Cardiac muscle cell (in vitro differentiated cells and primary cell): ENCODE measurements at regions not wholly inside any gene's neighbourhood (a gene's known extent, or its start where the extent isn't known, plus 50 kb on each side); places are given as distances from the start of the nearest gene placed in this dataset.

Experiments used
- DNase-seq, 2 donors: peaks; one replicate each; pipeline versions ENCODE4 v3.0.0 to v3.0.0-alpha.2; 2010 to 2017; ENCODE audit warnings: low read depth in 1 of 2, low spot score in 1 of 2
- H3K27ac ChIP-seq: fragments of 200-600 bp; sonication (generic); 2 replicates; pipeline ENCODE4 v1.5.1; 2016
- H3K27me3 ChIP-seq: fragments of 200-600 bp; sonication (generic); 2 replicates; pipeline ENCODE4 v1.6.0; 2016; ENCODE audit warnings: control low read depth
- H3K36me3 ChIP-seq: fragments of 200-600 bp; sonication (generic); 2 replicates; pipeline ENCODE4 v1.5.1; 2016; ENCODE audit warnings: control low read depth
- H3K4me1 ChIP-seq: fragments of 200-600 bp; sonication (generic); 2 replicates; pipeline ENCODE4 v1.8.1; 2017; ENCODE audit warnings: low read depth, mild to moderate bottlenecking, mixed run types
- H3K4me3 ChIP-seq: fragments of 200-600 bp; sonication (generic); 2 replicates; pipeline ENCODE4 v1.5.1; 2016; ENCODE audit warnings: mild to moderate bottlenecking
- H3K9me3 ChIP-seq: fragments of 200-600 bp; sonication (generic); 2 replicates; pipeline ENCODE4 v1.5.1; 2017; ENCODE audit warnings: low read depth, mild to moderate bottlenecking, control low read depth
- TF ChIP-seq, protein P1 (sequence below): IDR thresholded peaks from 2 replicates; pipeline ENCODE4 v1.5.1; 2012; ENCODE audit warnings: low read depth, mild to moderate bottlenecking, low read length

DNA sequence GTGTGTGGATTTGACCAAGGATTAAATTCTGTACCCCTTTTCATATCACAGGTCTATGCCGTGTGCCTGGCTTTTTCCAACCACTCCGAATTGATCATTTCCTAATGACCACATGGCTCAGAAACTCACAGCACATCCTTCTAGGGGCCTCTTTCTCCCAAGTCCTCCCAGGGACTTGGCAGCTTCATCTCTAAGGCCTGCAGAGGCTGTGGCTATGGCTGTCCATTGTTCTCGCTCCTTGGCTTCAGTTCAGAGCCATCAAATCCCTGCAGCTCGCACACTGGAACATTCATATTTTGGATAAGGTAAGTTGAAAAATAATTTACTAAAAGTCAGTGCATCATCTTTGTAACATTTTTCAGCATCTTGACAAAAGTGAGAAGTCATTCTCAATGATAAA is 497.2 kb upstream of the CDH4 start:
- Histone ChIP-seq H3K36me3 (no peaks in the 10 kb centered on the region), H3K4me3 (no peak overlapping the region), H3K27me3 (no peaks in the 10 kb centered on the region), H3K4me1 (no peaks in the 10 kb centered on the region), H3K9me3 (no peaks in the 10 kb centered on the region), H3K27ac (no peak overlapping the region)
- DNase-seq = no peak
- TF ChIP-seq, protein P1, sequence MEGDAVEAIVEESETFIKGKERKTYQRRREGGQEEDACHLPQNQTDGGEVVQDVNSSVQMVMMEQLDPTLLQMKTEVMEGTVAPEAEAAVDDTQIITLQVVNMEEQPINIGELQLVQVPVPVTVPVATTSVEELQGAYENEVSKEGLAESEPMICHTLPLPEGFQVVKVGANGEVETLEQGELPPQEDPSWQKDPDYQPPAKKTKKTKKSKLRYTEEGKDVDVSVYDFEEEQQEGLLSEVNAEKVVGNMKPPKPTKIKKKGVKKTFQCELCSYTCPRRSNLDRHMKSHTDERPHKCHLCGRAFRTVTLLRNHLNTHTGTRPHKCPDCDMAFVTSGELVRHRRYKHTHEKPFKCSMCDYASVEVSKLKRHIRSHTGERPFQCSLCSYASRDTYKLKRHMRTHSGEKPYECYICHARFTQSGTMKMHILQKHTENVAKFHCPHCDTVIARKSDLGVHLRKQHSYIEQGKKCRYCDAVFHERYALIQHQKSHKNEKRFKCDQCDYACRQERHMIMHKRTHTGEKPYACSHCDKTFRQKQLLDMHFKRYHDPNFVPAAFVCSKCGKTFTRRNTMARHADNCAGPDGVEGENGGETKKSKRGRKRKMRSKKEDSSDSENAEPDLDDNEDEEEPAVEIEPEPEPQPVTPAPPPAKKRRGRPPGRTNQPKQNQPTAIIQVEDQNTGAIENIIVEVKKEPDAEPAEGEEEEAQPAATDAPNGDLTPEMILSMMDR = no peak

DNA sequence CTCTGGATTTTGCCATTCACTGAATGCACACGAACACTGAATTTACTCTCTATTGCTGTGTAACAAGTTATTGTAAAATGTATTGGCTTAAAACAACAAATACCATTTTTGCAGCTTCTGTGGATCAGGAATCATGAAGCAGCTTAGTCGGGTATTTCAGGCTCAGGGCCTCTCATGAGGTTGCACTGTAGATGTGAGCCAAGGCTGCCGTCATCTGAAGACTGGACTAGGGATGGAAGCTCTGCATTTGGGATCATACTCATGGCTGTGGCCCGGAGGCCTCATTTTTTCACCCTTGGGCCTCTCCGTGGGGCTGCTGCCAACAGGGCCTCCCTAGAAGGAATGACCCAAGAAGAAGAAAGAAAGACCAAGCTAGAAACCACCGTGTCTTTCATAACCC is 492.4 kb upstream of the CDH4 start:
- no peaks in the 10 kb centered on the region for H3K27me3 ChIP-seq
- no peak for DNase-seq
- H3K4me1 ChIP-seq = no peaks in the 10 kb centered on the region
- no peak overlapping the region for H3K27ac ChIP-seq
- H3K4me3 ChIP-seq = no peak overlapping the region
- no peaks in the 10 kb centered on the region for H3K36me3 ChIP-seq
- no peaks in the 10 kb centered on the region for H3K9me3 ChIP-seq
- TF ChIP-seq, protein P1 = no peak

GRCh38 chr20:60760256-60761000 is 491.6 kb upstream of the CDH4 start:
- no peaks in the 10 kb centered on the region for H3K4me1 ChIP-seq
- H3K27me3 ChIP-seq = no peaks in the 10 kb centered on the region
- TF ChIP-seq, protein P1 = no peak
- DNase-seq = no peak
- H3K9me3 ChIP-seq = no peaks in the 10 kb centered on the region
- no peak overlapping the region for H3K4me3 ChIP-seq
- no peak overlapping the region for H3K27ac ChIP-seq
- H3K36me3 ChIP-seq = no peaks in the 10 kb centered on the region

GRCh38 chr20:60761056-60761455 is 491.0 kb upstream of the CDH4 start:
- TF ChIP-seq, protein P1 = no peak
- Histone ChIP-seq H3K4me3 (no peak overlapping the region), H3K9me3 (no peaks in the 10 kb centered on the region), H3K36me3 (no peaks in the 10 kb centered on the region), H3K27me3 (no peaks in the 10 kb centered on the region), H3K27ac (no peak overlapping the region), H3K4me1 (no peaks in the 10 kb centered on the region)
- no peak for DNase-seq

- Histone ChIP-seq H3K4me3 (no peak overlapping the region), H3K36me3 (no peaks in the 10 kb centered on the region), H3K27ac (no peak overlapping the region), H3K9me3 (no peaks in the 10 kb centered on the region), H3K27me3 (no peaks in the 10 kb centered on the region), H3K4me1 (no peaks in the 10 kb centered on the region)
- TF ChIP-seq, protein P1 = no peak
- no peak for DNase-seq
Observed at GRCh38 chr20:60762386-60762785, 489.7 kb upstream of the CDH4 start.
